ENCODE measurements at regions not wholly inside any gene's neighbourhood (a gene's known extent, or its start where the extent isn't known, plus 50 kb on each side); places are given as distances from the start of the nearest gene placed in this dataset.
A peak's percentile ranks its signal among the peaks of the same experiment; 100 is the strongest.

DNA sequence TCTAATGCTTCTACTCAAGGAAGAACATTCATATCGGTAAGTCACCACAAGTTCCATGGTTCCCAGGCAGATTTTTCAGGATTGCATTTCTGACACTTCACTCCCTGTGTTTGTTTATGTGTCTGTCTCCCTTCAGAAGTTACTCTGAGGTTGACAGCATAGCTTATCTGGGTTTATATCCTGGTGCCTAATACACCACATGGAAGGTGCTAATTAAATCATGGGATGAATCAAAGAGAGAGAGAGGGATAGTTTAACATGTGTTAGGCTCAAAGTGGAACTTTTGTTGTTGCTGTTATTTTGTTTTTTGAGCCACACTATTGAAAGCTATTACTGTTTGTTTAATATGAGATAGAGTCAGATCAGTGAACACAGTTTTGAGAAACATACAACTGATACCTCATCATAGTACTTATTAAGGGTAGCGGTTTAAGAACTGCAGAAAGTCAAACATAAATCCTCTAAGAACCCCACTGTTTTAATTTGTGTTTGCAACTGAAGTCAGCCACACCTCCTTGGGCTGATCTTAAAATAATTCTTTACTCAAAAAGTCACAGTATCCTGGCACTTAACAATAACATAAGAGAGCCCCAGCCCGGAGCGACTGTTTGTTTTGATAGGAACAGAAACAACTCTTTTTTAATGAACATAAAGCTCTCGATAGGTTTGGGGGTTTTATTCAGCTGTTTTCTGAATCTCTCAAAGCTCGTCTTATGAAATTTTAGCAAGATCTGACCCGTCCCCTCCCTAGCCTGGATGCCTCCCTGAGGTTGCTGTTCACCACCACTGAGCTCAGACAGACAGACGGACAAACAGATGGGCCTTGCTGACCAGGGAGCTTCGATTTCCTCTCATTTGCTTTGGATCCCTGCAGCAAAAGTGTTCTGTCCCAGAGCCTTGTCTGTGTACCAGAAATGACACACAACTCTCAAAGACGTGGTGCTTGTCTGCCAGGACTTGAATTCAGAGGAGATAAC, 98.3 kb upstream of the MYOCD start:
- H3K27me3 ChIP-seq (replicated peaks; ENCODE audit: control insufficient read depth, insufficient read depth, low read length) = peaks cover 25% of the 10 kb centered on the region
- H3K4me3 ChIP-seq (ENCODE audit: low read length) = no peak overlapping the region
- H3K4me1 ChIP-seq (ENCODE audit: control insufficient read depth, insufficient read depth, low read length) = no peaks in the 10 kb centered on the region
- H3K9ac ChIP-seq (ENCODE audit: low read length) = no peak overlapping the region
- H3K9me3 ChIP-seq (ENCODE audit: control insufficient read depth, low read length) = peaks cover 21% of the 10 kb centered on the region
- DNase-seq (ENCODE audit: low read depth) = peak; percentile 23
- no peaks in the 10 kb centered on the region for H3K36me3 ChIP-seq (ENCODE audit: control insufficient read depth, insufficient read depth, low read length, severe bottlenecking)

DNA sequence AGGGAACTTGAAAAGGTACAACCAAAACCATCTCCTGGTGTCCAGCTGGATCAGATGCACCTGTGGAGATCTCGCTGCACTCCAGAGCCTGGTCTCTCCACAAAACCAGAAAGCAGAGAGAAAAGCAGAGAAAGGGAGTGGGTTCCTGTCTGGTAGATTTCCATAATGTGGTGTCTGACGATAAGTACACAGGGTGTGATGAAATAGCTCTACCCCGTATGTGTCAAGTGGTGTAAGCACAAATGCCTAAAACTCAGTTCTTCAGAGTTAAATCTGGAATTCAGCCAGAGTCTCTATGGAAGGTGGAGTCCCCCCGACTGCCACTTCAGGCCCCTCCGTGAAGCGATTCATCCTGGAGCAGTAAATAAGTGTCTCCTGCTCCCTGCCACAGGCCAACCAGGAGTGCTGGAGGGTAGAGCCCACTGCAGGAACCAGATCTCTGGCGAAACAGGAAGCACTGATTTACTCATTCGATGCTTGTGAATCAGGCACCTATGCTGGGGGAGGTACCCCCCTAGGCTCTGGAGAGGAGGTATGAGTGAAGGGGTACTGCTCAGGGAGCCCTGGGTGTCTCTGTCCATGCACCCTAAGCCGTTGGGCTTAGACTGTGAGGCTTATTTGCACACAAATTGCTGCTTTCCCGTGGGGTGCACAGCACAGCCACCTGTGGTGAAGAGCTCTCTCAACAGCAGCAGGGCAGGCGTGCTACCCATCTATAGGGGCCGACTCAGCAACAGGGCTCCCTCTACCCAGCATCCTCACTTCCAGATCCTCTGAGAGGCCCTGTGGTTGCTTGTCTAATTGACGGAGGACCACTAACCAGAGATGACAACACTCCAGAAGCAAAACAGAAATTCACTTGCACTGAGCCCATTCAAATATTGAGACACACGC, 97.1 kb upstream of the MYOCD start:
- Histone ChIP-seq H3K9me3 (ENCODE audit: control insufficient read depth, low read length) (peaks cover 21% of the 10 kb centered on the region), H3K4me1 (ENCODE audit: control insufficient read depth, insufficient read depth, low read length) (no peaks in the 10 kb centered on the region), H3K36me3 (ENCODE audit: control insufficient read depth, insufficient read depth, low read length, severe bottlenecking) (no peaks in the 10 kb centered on the region), H3K27me3 (replicated peaks; ENCODE audit: control insufficient read depth, insufficient read depth, low read length) (peaks cover 25% of the 10 kb centered on the region), H3K4me3 (ENCODE audit: low read length) (no peak overlapping the region), H3K9ac (ENCODE audit: low read length) (no peak overlapping the region)
- DNase-seq (ENCODE audit: low read depth) = no peak

DNA sequence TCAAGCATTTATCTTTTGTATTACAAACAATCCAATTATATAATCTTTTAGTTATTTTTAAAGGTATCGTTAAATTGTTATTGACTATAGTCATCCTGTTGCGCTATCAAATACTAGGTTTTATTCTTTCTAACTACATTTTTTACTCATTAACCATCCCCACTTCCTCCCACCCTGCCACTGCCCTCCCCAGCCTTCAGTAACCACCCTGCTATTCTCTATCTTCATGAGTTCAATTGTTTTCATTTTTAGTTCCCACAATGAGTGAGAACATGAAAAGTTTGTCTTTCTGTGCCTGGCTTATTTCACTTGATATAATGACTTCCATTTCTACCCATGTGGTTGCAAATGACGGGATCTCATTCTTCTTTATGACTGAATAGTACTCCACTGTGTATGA, 94.1 kb upstream of the MYOCD start:
- DNase-seq (ENCODE audit: low read depth) = no peak

DNA sequence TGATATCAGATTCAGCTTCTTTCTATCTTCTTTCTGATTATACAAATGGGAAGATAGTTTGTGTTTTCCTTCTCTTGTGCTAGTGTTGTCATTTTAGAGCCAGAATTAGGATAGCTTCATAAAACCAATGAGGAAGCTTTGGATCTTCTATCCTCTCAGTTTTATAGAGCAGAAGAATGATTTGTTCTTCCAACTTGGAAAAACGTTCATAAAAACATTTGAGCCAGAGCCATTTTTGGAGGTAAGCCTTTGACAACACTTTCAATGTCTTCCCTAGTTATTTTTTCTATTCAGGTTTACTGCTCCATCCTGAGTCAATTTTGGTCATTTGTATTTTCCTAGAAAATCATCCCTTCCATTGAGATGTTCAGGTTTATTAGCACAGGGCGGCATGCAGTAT, 91.2 kb upstream of the MYOCD start:
- Histone ChIP-seq H3K36me3 (ENCODE audit: control insufficient read depth, insufficient read depth, low read length, severe bottlenecking) (no peaks in the 10 kb centered on the region), H3K4me3 (ENCODE audit: low read length) (no peak overlapping the region)

More for the DNA sequence above, 94.1 kb upstream of the MYOCD start:
- no peak overlapping the region for H3K9ac ChIP-seq (ENCODE audit: low read length)
- no peak overlapping the region for H3K4me3 ChIP-seq (ENCODE audit: low read length)
- no peaks in the 10 kb centered on the region for H3K36me3 ChIP-seq (ENCODE audit: control insufficient read depth, insufficient read depth, low read length, severe bottlenecking)
- H3K27me3 ChIP-seq (replicated peaks; ENCODE audit: control insufficient read depth, insufficient read depth, low read length) = peaks cover 16% of the 10 kb centered on the region
- H3K9me3 ChIP-seq (ENCODE audit: control insufficient read depth, low read length) = peaks cover 5% of the 10 kb centered on the region
- no peaks in the 10 kb centered on the region for H3K4me1 ChIP-seq (ENCODE audit: control insufficient read depth, insufficient read depth, low read length)

DNA sequence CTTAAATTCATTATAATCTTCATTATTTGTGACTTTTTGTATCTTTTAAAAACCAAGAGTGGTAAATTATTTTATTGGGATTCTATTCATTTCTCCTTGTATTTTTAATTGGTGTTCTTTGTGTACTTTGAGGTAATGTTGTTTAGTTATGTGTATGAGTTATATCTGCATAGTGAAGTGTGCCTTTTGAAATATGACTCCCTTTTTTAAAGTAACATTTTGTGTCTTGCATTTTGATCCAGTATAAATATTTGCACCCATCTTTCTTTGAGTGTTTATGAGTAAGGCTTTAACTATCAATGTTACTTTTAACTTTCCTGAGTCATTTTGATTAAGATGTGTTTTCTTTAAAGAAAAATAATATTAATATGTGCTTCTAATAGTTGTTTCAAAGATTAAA, 90.0 kb upstream of the MYOCD start:
- DNase-seq (ENCODE audit: low read depth) = no peak
- peaks cover 10% of the 10 kb centered on the region for H3K27me3 ChIP-seq (replicated peaks; ENCODE audit: control insufficient read depth, insufficient read depth, low read length)

More for the DNA sequence above, 91.2 kb upstream of the MYOCD start:
- H3K4me1 ChIP-seq (ENCODE audit: control insufficient read depth, insufficient read depth, low read length) = no peaks in the 10 kb centered on the region
- DNase-seq (ENCODE audit: low read depth) = no peak
- H3K9me3 ChIP-seq (ENCODE audit: control insufficient read depth, low read length) = peaks cover 5% of the 10 kb centered on the region
- H3K9ac ChIP-seq (ENCODE audit: low read length) = no peak overlapping the region
- no peaks in the 10 kb centered on the region for H3K27me3 ChIP-seq (replicated peaks; ENCODE audit: control insufficient read depth, insufficient read depth, low read length)

DNA sequence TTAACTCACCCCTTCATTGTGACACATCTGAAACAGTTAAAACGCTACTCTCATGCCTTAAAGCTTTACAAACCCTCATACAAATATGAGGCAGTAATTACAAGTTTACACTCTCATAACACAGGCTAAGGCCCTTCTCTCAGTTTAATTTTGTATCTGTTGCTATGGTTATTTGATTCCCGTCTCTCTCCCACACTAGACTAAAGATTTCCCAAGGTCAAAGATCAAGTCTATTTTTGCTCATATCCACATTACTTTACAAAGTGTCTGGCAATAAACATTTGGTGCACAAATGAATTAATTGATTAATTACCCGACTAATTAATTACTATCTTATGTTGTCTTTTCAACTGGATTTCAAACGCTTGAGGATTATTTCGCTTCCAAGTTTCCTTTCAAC, 86.4 kb upstream of the MYOCD start:
- Histone ChIP-seq H3K4me3 (ENCODE audit: low read length) (no peak overlapping the region), H3K36me3 (ENCODE audit: control insufficient read depth, insufficient read depth, low read length, severe bottlenecking) (no peaks in the 10 kb centered on the region), H3K9ac (ENCODE audit: low read length) (no peak overlapping the region), H3K4me1 (ENCODE audit: control insufficient read depth, insufficient read depth, low read length) (no peaks in the 10 kb centered on the region), H3K27me3 (replicated peaks; ENCODE audit: control insufficient read depth, insufficient read depth, low read length) (peaks cover 21% of the 10 kb centered on the region), H3K9me3 (ENCODE audit: control insufficient read depth, low read length) (no peaks in the 10 kb centered on the region)
- no peak for DNase-seq (ENCODE audit: low read depth)

More for the DNA sequence above, 90.0 kb upstream of the MYOCD start:
- H3K4me1 ChIP-seq (ENCODE audit: control insufficient read depth, insufficient read depth, low read length) = no peaks in the 10 kb centered on the region
- H3K9ac ChIP-seq (ENCODE audit: low read length) = no peak overlapping the region
- H3K36me3 ChIP-seq (ENCODE audit: control insufficient read depth, insufficient read depth, low read length, severe bottlenecking) = no peaks in the 10 kb centered on the region
- no peak overlapping the region for H3K4me3 ChIP-seq (ENCODE audit: low read length)
- peaks cover 5% of the 10 kb centered on the region for H3K9me3 ChIP-seq (ENCODE audit: control insufficient read depth, low read length)

DNA sequence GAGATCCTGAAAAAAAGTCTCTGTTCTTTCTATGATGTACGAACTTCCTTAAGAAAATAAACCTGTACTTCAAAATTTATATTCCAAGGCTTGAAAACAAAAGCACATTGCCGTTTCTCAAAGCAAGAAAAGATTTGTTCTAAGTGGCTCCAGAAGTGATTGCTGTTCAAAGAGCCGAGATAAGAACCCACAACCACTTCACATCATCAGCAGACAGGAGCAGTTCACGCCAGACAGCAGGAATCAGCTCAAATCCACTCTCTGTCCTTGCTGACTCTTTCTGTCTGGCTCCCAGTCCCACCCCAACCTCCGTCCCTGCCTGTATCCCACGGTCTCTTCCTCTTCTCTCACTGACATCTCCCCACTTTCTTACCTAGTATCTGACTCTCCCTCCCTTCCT, 85.0 kb upstream of the MYOCD start:
- no peak overlapping the region for H3K9ac ChIP-seq (ENCODE audit: low read length)
- no peak overlapping the region for H3K4me3 ChIP-seq (ENCODE audit: low read length)
- H3K36me3 ChIP-seq (ENCODE audit: control insufficient read depth, insufficient read depth, low read length, severe bottlenecking) = no peaks in the 10 kb centered on the region
- DNase-seq (ENCODE audit: low read depth) = no peak
- H3K4me1 ChIP-seq (ENCODE audit: control insufficient read depth, insufficient read depth, low read length) = no peaks in the 10 kb centered on the region
- peaks cover 21% of the 10 kb centered on the region for H3K27me3 ChIP-seq (replicated peaks; ENCODE audit: control insufficient read depth, insufficient read depth, low read length)
- H3K9me3 ChIP-seq (ENCODE audit: control insufficient read depth, low read length) = no peaks in the 10 kb centered on the region

DNA sequence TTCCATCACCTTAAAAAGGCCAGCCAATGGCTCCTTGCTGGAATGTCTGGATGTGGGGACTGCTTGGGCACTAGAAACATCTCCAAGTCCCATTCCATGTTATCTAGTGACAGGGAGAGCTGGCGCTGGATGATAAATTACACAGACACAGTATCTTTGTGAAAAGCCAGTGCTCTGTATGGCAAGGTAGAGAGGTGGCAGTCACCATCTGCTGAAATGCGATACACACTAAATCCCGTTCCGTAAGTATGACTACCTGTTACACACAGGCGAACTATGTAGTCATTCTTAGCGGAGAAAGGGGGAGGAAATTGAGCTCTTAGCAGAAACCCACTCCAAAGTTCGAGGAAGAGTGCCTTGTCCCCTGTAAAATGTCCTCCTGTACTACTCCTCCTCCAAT, 81.0 kb upstream of the MYOCD start:
- Histone ChIP-seq H3K36me3 (ENCODE audit: control insufficient read depth, insufficient read depth, low read length, severe bottlenecking) (no peaks in the 10 kb centered on the region), H3K4me3 (ENCODE audit: low read length) (no peak overlapping the region), H3K9ac (ENCODE audit: low read length) (no peak overlapping the region), H3K9me3 (ENCODE audit: control insufficient read depth, low read length) (no peaks in the 10 kb centered on the region), H3K27me3 (replicated peaks; ENCODE audit: control insufficient read depth, insufficient read depth, low read length) (peaks cover 20% of the 10 kb centered on the region), H3K4me1 (ENCODE audit: control insufficient read depth, insufficient read depth, low read length) (no peaks in the 10 kb centered on the region)
- DNase-seq (ENCODE audit: low read depth) = no peak

DNA sequence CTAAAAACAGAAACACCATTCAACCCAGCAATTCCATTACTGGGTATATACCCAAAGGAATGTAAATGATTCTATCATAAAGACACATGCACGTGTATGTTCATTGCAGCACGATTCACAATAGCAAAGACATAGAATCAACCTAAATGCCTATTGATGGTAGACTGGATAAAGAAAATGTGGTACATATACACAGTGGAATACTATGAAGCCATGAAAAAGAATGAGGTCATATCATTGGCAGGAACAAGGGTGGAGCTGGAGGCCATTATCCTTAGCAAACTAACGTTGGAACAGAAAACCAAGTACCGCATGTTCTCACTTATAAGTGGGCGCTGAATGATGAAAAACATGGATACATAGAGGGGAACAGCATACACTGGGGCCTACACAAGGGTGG, 77.2 kb upstream of the MYOCD start:
- Histone ChIP-seq H3K9ac (ENCODE audit: low read length) (no peak overlapping the region), H3K4me3 (ENCODE audit: low read length) (no peak overlapping the region), H3K9me3 (ENCODE audit: control insufficient read depth, low read length) (no peaks in the 10 kb centered on the region), H3K36me3 (ENCODE audit: control insufficient read depth, insufficient read depth, low read length, severe bottlenecking) (no peaks in the 10 kb centered on the region), H3K4me1 (ENCODE audit: control insufficient read depth, insufficient read depth, low read length) (no peaks in the 10 kb centered on the region), H3K27me3 (replicated peaks; ENCODE audit: control insufficient read depth, insufficient read depth, low read length) (no peaks in the 10 kb centered on the region)
- no peak for DNase-seq (ENCODE audit: low read depth)

DNA sequence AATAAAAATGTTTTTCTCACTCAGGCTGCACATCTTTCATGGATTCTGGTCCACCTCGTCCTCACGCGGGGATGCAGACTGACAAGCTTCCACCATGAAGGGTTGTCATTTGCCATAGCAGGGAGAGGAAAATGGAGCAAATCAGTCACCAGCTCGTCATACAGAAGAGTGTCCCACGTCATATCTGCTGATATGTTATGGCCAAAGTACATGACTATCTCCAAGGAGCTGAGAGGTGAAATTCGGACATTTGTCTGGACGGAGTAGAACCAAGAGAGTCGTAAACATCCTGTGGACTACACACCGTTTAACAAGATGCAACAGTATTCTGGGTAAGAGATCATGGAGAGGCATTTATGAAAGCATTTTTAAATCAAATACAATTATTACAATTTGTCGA, 75.3 kb upstream of the MYOCD start:
- Histone ChIP-seq H3K9me3 (ENCODE audit: control insufficient read depth, low read length) (no peaks in the 10 kb centered on the region), H3K9ac (ENCODE audit: low read length) (no peak overlapping the region), H3K36me3 (ENCODE audit: control insufficient read depth, insufficient read depth, low read length, severe bottlenecking) (no peaks in the 10 kb centered on the region), H3K4me3 (ENCODE audit: low read length) (no peak overlapping the region), H3K27me3 (replicated peaks; ENCODE audit: control insufficient read depth, insufficient read depth, low read length) (no peaks in the 10 kb centered on the region), H3K4me1 (ENCODE audit: control insufficient read depth, insufficient read depth, low read length) (no peaks in the 10 kb centered on the region)
- no peak for DNase-seq (ENCODE audit: low read depth)

DNA sequence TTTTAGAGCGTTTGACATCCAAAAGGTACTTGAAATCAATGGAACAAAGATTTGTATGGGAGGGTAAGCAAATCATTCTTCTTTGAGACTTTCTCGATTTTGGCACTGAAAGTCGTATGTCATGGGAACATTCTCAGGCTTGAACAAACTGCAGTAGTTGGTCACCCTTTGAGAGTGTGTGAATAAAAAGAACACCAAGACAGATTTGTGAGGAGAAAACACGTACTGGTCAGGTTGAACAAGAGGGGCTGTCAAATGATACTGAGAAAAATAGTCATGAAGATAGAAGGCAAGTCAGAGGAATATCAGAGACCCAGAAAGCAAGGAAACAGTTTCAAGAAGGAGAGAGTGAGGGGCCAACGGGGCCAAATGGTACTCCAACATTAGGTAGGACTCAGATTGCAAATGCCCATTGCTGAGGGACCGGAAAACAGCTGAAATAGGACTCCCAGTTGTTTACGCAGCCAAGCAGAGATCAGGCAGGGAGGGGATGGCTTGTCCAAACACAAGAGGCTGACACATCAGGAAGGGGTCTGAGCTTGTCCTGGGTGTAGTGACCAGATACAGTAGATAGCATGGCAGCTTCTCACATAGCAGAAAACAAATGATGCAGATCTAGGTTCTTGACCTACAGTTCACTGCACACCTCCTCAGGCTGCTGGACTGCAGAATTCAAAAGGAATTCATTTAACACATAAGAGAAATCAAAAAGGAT, 74.5 kb upstream of the MYOCD start:
- no peaks in the 10 kb centered on the region for H3K36me3 ChIP-seq (ENCODE audit: control insufficient read depth, insufficient read depth, low read length, severe bottlenecking)
- no peaks in the 10 kb centered on the region for H3K27me3 ChIP-seq (replicated peaks; ENCODE audit: control insufficient read depth, insufficient read depth, low read length)
- DNase-seq (ENCODE audit: low read depth) = peak; percentile 16
- H3K9ac ChIP-seq (ENCODE audit: low read length) = no peak overlapping the region
- H3K4me1 ChIP-seq (ENCODE audit: control insufficient read depth, insufficient read depth, low read length) = no peaks in the 10 kb centered on the region
- no peak overlapping the region for H3K4me3 ChIP-seq (ENCODE audit: low read length)
- no peaks in the 10 kb centered on the region for H3K9me3 ChIP-seq (ENCODE audit: control insufficient read depth, low read length)

Measured in adipocyte (in vitro differentiated cells).